ENCODE measurements at regions not wholly inside any gene's neighbourhood (a gene's known extent, or its start where the extent isn't known, plus 50 kb on each side); places are given as distances from the start of the nearest gene placed in this dataset.

- TF ChIP-seq, protein P1, sequence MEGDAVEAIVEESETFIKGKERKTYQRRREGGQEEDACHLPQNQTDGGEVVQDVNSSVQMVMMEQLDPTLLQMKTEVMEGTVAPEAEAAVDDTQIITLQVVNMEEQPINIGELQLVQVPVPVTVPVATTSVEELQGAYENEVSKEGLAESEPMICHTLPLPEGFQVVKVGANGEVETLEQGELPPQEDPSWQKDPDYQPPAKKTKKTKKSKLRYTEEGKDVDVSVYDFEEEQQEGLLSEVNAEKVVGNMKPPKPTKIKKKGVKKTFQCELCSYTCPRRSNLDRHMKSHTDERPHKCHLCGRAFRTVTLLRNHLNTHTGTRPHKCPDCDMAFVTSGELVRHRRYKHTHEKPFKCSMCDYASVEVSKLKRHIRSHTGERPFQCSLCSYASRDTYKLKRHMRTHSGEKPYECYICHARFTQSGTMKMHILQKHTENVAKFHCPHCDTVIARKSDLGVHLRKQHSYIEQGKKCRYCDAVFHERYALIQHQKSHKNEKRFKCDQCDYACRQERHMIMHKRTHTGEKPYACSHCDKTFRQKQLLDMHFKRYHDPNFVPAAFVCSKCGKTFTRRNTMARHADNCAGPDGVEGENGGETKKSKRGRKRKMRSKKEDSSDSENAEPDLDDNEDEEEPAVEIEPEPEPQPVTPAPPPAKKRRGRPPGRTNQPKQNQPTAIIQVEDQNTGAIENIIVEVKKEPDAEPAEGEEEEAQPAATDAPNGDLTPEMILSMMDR (IDR thresholded peaks at IDR 0.05) = no peak
- TF ChIP-seq POLR2A (IDR thresholded peaks at IDR 0.05) (no peak), EP300 (IDR thresholded peaks at IDR 0.05) (no peak), POLR2AphosphoS5 (IDR thresholded peaks at IDR 0.05) (no peak)
- intact Hi-C loops (cut with DNase I) = no loop called here
- Histone ChIP-seq H3K4me1 (no peaks in the 10 kb centered on the region), H3K36me3 (no peaks in the 10 kb centered on the region), H3K27me3 (no peaks in the 10 kb centered on the region), H3K27ac (no peak overlapping the region), H3K4me3 (no peak overlapping the region), H3K9me3 (peaks cover 0 to 18% (median 7%) of the 10 kb centered on the region in 4 donors)
- WGBS, 2 donors = 23 to 56% methylated on average over 1 of the region's 1 CpG
- DNase-seq = no peak
Observed at GRCh38 chr5:135160036-135160675, 126.1 kb upstream of the PITX1 start.

- no peak overlapping the region for H3K27ac ChIP-seq
- intact Hi-C loops (cut with DNase I) = no loop called here
- DNase-seq = no peak
- H3K27me3 ChIP-seq = no peaks in the 10 kb centered on the region
- no peaks in the 10 kb centered on the region for H3K36me3 ChIP-seq
- 95 to 98% methylated on average over 1 of the region's 1 CpG for WGBS, 2 donors
- H3K4me3 ChIP-seq = no peak overlapping the region
- TF ChIP-seq POLR2AphosphoS5 (IDR thresholded peaks at IDR 0.05) (no peak), POLR2A (IDR thresholded peaks at IDR 0.05) (no peak), EP300 (IDR thresholded peaks at IDR 0.05) (no peak)
- TF ChIP-seq, protein P1 (IDR thresholded peaks at IDR 0.05) = no peak
- no peaks in the 10 kb centered on the region for H3K4me1 ChIP-seq
- H3K9me3 ChIP-seq = peaks cover 0 to 18% (median 7%) of the 10 kb centered on the region in 4 donors
Observed at GRCh38 chr5:135159626-135160025, 125.6 kb upstream of the PITX1 start.

- TF ChIP-seq POLR2A (IDR thresholded peaks at IDR 0.05) (no peak), EP300 (IDR thresholded peaks at IDR 0.05) (no peak), POLR2AphosphoS5 (IDR thresholded peaks at IDR 0.05) (no peak)
- TF ChIP-seq, protein P1 (IDR thresholded peaks at IDR 0.05) = no peak
- H3K27ac ChIP-seq = no peak overlapping the region
- H3K9me3 ChIP-seq = peaks cover 0 to 18% (median 7%) of the 10 kb centered on the region in 4 donors
- intact Hi-C loops (cut with DNase I) = no loop called here
- H3K4me1 ChIP-seq = no peaks in the 10 kb centered on the region
- no peaks in the 10 kb centered on the region for H3K36me3 ChIP-seq
- no peak for DNase-seq
- 82 to 88% methylated on average over 4 of the region's 4 CpGs for WGBS, 2 donors
- no peaks in the 10 kb centered on the region for H3K27me3 ChIP-seq
- H3K4me3 ChIP-seq = no peak overlapping the region
Observed at GRCh38 chr5:135158982-135159381, 125.0 kb upstream of the PITX1 start.

DNA sequence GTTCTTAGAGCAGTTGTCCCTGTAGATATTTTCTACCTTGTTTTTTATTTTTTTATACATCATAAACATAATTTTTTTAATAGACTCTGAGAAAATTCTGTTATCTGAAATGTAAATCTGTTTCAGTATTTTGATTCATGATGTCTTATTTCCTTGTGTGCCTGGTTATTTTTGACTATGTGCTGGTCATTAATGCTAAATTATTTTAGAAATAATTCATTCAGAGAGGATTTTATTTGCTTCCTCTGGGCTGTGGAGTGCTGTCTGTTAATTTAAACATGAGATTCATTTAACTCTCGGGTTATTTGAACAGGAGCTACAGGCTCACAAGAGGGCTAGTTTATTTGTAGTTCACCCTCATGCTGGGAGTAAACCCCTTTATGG lies 124.3 kb upstream of the PITX1 start:
- DNase-seq = no peak
- no peak for TF ChIP-seq POLR2AphosphoS5 (IDR thresholded peaks at IDR 0.05)
- no peak for TF ChIP-seq EP300 (IDR thresholded peaks at IDR 0.05)
- no peak for TF ChIP-seq POLR2A (IDR thresholded peaks at IDR 0.05)
- TF ChIP-seq, protein P1 (IDR thresholded peaks at IDR 0.05) = no peak
- H3K4me3 ChIP-seq = no peak overlapping the region
- H3K27me3 ChIP-seq = no peaks in the 10 kb centered on the region
- H3K36me3 ChIP-seq = no peaks in the 10 kb centered on the region
- intact Hi-C loops (cut with DNase I) = no loop called here
- 88 to 93% methylated on average over 1 of the region's 1 CpG for WGBS, 2 donors
- H3K4me1 ChIP-seq = no peaks in the 10 kb centered on the region
- no peak overlapping the region for H3K27ac ChIP-seq
- H3K9me3 ChIP-seq = peaks cover 0 to 18% (median 7%) of the 10 kb centered on the region in 4 donors
